T-helper 2 cell treated with Interferon-gamma antibody and Interleukin-4, amounts not matched to agents 100 ng/mL and 5 ng/mL, for 36 hours (primary cell): ENCODE measurements at regions not wholly inside any gene's neighbourhood (a gene's known extent, or its start where the extent isn't known, plus 50 kb on each side); places are given as distances from the start of the nearest gene placed in this dataset.

Experiments used
- intact Hi-C: fragments of 100-400 bp; cut with micrococcal nuclease; formaldehyde crosslinking; loops from one replicate; pipeline ENCODE4 v1.15.1; 2023

GRCh38 chr5:77845324-77845646 lies 69.1 kb upstream of the TBCA start:
- intact Hi-C loops: no loop called here

GRCh38 chr5:77844623-77845323 lies 68.6 kb upstream of the TBCA start:
- intact Hi-C loops: no loop called here

GRCh38 chr5:77844373-77844622 lies 68.2 kb upstream of the TBCA start:
- intact Hi-C loops: no loop called here

- intact Hi-C loops: no loop called here
These were observed 67.6 kb upstream of the TBCA start for GRCh38 chr5:77843570-77844372.

GRCh38 chr5:77842243-77842642 lies 66.1 kb upstream of the TBCA start:
- intact Hi-C loops: no loop called here

- intact Hi-C loops: no loop called here
These were observed 65.5 kb upstream of the TBCA start for GRCh38 chr5:77841616-77842015.

- intact Hi-C loops: no loop called here
These were observed 64.8 kb upstream of the TBCA start for GRCh38 chr5:77840930-77841329.

GRCh38 chr5:77839691-77840090 lies 63.6 kb upstream of the TBCA start:
- intact Hi-C loops: no loop called here

- intact Hi-C loops: no loop called here
These were observed 56.8 kb upstream of the TBCA start for GRCh38 chr5:77832938-77833337.

GRCh38 chr5:77832166-77832770 lies 56.1 kb upstream of the TBCA start:
- intact Hi-C loops: no loop called here

GRCh38 chr5:77828445-77828844 lies 52.3 kb upstream of the TBCA start:
- intact Hi-C loops: no loop called here
